ENCODE measurements at regions not wholly inside any gene's neighbourhood (a gene's known extent, or its start where the extent isn't known, plus 50 kb on each side); places are given as distances from the start of the nearest gene placed in this dataset.
"Not testable (repeated sequence)": the region's sequence is repeated elsewhere in the genome, so short reads cannot be mapped to it uniquely, and the experiment has no call there.

DNA sequence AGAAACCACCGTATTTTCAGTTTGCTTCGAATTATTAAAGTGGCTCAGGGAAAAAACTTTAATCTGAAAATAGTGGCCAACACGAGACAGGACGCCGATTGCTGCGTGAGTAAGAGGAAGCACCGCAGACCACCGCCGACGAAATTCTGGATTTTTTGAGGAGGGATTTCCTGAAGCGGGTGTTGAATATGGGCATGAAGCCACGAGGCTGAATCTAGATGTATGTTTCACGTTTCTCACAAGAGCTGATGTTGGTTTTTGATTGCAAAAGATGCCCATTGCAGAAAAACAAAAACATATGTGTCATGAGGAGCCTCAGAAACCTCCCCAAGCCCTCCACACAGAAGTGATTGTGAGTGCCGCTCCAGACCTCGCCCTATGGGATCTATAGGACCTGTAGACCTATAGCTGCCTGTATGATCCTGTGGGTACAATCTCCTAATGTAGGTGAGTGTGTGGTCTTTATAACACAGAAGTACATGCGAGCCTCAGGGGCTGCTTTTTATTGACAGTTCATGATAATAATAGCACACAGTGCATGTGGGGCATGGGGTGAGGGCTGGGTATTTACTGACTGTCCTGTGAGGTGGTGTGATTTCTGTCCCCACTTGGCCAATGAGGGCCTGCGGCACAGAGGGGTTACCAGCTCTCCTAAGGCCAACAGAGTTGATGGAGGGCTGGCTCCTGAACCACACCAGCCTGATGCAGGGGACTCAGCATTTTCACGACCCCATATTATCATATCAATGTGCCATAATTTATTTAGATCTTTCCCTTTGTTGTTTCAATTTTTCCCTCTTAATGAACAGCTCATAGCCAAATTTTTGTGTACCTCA, 243.9 kb downstream of the DLL1 start:
- DNase-seq (ENCODE audit: low read depth), result no peak

DNA sequence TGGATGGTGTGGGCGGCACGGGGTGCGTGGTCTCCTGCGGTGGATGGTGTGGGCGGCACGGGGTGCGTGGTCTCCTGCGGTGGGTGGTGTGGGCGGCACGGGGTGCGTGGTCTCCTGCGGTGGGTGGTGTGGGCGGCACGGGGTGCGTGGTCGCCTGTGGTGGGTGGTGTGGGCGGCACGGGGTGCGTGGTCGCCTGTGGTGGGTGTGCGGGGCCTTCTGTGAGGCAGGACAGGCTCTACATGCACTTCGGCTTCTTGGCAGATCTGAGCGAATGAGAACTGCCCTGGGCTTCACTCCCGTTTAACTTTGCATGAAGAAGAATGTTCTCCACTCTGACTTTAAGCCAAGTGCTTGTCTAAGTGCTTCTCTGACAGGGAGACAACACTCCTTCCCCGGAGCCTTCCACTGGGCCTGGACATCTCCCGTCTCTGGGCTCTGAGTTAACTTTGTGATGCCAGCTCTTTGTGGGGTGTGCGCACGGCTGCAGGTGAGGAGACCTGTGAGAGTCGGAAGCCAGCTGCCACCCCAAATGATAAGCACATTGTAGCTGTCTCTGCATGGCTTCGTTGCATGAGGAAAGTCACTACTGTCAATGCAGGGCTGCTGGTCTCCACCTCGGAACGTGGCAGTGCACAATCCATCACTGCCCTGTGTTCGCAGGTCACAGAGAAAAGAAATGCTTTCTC, 244.8 kb downstream of the DLL1 start:
- DNase-seq (ENCODE audit: low read depth), result no peak

DNA sequence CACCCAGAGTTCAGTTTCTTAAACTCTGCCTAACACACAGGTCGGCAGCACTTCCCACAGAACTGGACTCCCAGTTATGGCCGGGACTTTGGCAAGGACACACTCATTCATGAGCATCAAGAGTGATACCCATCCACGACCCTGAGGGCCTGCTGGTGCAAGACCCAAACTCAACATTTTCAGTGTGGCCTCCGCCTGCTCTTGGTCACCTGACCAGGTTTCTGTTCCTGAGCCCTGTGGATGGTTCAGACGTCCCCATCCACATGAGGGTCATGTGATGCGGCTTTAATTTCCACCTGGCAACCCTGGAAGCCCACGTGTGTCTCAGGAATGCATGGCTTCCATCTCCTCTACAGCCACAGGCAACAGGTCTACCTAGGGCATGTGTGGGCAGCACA, 245.3 kb downstream of the DLL1 start:
- no peak for DNase-seq (ENCODE audit: low read depth)

DNA sequence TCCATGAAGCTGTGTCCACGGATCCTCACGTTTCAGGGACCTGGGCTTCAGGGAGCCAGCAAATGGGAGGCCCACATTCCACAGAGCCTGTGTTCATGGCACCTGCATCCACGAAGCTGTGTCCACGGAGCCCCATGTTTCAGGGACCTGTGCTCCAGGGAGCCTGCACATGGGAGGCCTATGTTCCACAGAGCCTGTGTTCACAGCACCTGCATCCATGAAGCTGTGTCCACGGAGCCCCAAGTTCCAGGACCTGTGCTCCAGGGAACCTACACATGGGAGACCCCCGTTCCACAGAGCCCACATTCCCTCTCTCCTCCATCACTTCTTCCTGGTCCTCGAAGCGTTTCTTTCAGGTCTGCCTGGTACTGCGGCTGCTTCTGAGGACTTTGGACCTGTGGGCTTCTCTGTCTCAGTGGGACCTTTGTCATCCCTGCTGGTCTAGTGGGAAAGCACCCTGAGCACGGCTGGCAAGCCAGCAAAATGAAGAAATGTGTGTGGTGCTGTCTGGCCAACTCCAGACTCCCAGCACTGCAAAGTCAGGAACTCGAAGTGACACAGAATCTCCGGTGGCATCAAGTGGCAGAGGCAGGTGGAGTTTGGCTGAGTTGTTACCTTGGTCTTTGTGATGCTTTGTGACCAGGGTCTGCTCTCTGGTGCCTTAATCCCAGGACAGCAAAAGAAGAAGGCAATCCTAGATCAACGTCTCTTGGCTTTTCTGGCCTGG, 245.9 kb downstream of the DLL1 start:
- no peak for DNase-seq (ENCODE audit: low read depth)

DNA sequence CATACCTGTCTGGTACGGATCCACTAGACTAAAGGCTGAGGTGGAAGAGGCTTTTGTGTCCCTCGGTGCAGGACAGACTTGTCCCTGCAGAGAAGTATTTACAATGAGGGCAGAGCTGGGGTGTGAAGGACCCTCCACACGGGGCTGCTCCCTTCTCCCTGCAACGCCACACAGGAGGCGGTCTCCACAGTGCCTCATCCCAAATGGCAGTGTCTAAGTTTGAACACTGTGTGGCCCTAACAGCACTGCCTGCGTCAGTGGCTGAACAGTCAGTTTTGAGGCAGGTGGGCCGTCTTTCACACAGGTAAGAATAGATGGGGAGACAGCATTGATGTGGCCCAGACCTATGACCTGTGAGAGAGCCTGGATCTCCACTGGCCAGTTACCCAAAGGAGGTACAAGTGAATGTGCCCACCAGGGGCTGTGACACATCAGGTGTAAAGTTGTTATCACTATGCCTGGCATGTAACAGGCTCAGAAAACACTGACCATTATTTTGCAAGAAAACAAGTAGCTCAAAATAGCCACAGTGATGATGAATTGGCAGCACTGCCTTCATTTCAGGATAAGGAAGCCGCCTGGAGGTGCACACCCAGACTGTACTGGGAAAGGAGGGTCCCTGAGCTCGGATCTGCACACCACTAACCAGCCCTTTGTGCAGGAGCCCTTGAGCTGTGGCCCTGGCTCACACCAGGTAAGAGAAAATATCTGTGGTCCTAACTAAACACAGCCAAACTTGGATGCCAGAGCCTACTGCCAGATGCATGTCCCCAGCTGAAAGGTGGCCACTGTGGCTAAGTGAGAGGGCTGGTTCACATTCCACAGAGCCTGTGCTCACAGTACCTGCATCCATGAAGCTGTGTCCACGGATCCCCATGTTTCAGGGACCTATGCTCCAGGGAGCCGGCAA, 246.7 kb downstream of the DLL1 start:
- DNase-seq (ENCODE audit: low read depth), result no peak

DNA sequence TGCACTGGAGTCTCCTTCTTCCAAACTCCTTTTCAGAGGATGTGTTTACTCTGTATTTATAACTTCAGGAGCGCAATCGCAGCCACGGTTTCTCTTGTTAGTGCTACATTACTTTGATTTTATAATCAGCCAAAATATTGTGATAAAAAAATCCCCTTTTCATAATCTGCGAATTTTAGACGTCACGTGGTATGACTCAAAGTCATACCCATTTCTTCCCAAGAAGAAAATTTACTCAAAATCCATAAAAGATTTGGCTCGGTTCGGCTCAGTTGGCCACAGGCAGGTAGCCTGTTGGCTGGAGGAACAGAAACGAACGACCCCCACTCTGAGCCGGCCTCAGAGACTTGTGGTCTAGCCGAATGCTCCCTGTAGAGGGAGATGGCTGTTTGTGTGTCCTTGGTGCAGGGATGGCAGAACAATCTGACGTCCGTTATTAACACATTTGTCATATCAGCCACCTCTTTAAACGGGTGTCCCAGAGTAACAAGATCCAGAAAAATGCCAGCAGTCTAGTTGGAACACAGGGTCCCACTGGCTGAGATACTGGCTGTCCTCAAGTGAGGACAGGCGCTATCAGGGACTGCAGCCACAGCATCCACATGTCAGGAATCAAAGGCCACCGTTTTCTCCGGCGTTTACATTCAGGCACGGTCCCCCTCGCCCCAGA, 247.6 kb downstream of the DLL1 start:
- no peak for DNase-seq (ENCODE audit: low read depth)

DNA sequence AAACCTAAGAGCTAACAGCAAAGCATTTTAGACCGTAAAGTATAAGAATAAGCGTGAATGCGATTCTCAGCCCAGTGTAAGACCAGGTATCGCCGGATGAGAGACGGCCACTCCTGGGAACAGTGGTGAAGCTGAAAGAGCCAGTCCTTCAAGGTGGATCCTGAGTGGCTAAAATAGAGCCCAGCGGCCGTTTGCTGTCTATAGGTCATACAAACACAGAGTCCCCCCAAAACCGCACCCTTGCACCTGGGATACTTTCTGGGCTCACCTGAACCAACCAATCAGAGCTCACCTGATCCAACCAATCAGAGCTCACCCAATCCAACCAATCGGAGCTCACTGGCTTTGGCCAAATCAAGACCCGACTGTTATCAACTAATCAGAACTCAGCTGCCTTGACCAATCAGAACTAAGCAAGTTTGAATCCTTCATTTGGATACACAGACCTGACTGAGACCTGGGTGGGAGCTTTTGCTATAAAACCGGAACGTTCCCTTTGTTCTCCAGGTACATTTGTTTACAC, 248.2 kb downstream of the DLL1 start:
- DNase-seq (ENCODE audit: low read depth), result no peak

DNA sequence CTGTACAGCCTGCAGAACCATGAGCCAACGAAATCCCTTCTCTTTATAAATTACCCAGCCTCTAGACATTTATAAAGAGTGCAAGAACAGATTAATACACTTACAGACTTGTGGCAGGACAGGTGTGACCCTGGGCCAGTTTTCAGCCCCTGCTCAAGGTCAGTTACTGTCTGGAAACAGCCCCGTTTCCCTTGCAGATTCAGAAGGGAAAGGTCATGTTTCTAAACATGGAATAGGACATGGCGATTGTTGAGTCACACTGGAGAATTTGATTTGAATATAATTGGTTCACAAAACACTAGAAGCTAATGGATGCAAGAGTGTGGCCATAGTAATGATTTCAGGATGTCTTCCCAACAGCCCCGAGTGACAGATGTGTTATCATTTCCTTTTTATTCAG, 248.8 kb downstream of the DLL1 start:
- DNase-seq (ENCODE audit: low read depth), result no peak

DNA sequence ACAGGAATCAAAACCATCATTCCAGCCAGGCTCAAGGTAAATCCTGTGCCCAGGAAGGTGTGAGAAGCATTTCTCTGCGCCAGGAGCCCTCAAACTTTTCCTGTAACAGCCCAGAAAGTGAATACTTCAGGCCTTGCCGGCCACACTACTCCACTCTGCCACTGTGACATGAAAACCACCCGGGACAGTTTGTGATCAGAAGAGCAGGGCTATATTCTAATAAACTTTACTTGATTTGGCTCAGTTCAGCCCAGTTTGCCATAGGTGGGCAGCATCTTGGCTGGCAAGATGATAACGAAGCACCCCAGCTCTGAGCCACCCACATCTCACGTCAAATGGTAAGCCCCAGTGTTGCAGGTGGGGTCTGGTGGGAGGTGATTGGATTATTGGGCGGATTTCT, 249.4 kb downstream of the DLL1 start:
- DNase-seq (ENCODE audit: low read depth), result no peak

DNA sequence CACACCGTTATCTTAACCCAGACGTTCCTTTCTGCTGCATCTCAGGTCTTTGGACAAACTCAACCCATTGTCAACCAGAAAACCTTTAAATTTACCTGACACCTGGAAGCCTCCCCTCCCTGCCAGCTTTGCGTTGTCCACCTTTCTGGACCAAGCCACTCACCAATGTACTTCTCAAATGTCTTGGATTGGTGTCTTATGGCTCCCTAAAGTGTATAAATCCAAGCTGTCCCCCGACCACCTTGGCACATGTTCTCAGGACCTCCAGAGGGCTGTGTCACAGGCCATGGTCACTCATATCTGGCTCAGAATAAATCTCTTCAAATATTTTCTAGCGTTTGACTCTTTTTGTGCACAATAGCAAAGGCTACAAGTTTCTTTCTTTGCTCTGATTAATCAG, 250.0 kb downstream of the DLL1 start:
- DNase-seq (ENCODE audit: low read depth), result no peak

DNA sequence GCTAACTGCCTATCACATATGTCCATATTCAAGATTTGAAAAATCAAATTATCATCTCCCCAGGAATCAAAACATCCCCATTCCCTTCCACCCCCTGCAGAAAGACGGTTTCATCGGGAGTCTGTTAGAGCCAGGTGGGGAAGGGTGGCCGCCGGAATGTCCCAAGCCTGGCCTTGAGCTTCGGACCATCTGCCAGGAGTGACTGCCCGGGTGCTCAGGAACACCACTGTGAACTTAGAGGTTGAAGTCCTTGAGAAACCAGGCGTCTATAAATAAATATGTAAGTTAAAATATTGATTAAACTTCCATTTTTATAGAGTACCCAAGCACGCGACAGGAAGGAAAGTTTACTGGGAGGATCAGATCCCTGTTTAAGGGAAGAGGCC, 250.8 kb downstream of the DLL1 start:
- no peak for DNase-seq (ENCODE audit: low read depth)

DNA sequence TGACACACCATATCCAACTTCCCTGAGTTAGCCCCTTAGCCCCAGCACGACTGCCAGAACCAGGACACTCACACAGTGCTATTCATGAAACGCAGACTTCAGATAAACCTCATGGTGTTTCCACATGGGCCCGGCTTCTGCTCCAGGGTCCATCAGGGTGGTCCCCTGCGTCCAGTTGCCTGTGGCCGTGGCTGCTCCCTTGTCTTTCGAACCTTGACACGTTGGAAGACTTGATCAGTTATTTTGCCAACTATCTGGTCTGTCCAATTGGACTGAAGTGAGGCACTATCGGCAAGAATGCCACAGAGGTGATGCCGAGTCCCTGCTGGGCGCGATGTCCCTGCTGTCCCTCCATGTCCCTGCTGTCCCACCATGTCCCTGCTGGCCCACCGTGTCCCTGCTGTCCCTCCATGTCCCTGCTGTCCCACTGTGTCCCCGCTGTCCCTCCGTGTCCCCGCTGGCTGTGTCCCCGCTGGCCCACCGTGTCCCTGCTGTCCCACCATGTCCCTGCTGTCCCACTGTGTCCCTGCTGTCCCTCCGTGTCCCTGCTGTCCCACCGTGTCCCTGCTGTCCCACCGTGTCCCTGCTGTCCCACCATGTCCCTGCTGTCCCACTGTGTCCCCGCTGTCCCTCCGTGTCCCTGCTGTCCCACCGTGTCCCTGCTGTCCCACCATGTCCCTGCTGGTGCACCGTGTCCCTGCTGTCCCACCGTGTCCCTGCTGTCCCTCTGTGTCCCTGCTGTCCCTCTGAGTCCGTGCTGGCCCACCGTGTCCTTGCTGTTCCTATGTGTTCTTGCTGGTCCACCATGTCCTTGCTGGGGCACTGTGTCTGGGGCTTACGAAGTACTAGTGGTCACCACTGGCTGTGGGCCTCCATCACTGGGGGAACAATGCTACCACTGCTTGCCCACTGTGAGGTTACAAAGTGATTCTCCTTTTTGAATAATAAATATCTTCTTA, 251.4 kb downstream of the DLL1 start:
- no peak for DNase-seq (ENCODE audit: low read depth)

DNA sequence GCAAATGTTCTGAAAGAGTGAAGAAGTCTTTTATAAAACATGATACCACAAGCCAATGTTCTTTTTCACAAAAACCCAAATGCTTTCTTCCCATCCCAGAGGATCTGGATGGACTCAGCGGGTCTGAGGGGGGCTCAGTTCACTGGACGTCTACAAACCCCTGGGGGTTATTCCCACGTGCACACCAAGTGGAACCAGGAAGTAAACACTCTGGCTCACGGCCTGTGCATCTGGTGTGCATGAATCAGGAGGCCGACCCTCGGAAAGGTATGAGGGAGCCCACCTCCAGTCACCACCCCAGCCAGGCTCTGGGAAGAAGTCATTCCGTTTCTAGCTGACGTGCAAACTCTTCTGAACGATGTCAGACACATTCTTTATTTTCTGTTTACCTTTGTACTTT, 252.2 kb downstream of the DLL1 start:
- no peak for DNase-seq (ENCODE audit: low read depth)

DNA sequence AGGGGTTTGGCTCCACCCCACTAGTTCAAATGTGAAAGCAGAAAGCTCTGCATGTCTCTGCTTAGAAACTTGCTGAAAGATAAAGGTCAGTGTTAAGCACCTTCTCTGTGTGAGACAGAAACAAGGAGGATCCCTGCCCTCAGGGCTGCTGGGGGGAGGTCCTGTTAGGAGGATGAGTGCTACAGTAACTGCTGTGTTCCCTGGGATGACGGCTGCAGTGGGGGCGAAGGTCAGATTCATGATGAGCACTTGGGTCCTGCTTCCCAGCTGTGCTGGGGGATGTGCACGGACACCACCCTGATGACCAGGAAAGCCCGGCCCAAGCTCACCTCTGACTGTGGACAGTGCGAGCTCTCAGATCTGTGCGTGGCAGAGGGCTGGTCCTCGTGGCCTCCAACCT, 252.6 kb downstream of the DLL1 start:
- no peak for DNase-seq (ENCODE audit: low read depth)

DNA sequence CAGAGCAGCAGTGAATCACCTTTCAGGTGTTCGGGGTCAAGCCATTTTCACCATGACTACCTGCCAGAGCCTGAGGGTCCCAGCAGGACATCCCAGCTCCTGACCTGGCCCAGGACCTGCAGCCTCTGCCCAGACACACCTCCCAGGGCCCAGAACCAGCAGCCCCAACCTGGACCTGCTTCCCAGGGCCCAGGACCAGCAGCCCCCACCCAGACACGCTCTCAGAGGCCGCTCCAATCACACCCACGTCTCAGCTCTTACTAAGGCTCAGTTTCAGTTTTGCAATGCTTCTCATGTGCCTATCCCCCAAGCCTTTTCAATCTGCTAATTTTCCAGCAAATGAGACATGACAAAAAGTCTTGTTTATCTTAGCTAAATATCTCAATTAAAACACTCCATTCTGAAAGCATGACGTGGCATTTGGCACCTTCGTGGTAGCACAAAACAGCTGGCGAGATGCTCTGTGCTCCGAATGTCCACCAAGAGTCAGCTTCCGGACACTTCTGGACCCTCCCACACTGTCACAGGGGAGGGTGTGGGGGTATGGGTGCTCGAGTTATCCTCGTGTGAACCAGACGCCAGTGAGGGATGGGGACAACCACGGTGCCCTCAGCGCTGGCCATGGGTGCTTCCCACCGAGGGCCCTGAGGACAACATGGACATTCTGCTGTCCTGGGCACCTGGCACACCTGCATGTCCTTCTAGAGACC, 253.2 kb downstream of the DLL1 start:
- no peak for DNase-seq (ENCODE audit: low read depth)

DNA sequence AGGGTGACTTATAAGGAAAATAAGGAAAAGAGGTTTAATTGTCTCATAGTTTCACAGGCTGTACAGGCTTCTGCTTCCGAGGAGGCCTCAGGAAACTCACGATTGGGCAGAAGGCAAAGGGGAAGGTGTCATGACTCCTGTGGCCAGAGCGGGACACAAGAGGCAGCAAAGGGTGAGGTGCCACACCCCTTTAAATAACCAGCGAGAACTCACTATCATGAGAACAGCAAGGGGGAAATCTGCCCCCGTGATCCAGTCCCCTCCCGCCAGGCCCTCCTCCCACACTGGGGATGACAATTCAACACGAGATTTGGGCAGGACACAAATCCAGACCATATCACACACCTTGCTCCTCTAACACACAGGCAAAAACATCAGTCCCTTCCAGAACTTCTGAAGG, 254.0 kb downstream of the DLL1 start:
- no peak for DNase-seq (ENCODE audit: low read depth)

DNA sequence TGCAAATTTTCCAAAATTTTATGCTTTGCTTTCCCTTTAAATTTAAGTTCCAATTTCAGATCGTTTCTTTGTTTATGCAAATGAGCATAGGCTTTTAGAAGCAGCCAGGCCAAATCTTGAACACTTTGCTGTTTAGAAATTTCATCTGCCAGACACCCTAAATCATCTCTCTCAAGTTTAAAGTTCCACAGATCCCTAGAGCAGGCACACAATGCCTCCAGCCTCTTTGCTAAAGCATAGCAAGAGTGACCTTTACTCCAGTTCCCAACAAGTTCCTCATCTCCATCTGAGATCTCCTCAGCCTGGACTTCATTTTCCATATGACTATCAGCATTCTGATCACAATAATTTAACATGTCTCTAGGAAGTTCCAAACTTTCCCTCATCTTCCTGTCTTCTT, 254.5 kb downstream of the DLL1 start:
- not testable (repeated sequence) for DNase-seq (ENCODE audit: low read depth)

DNA sequence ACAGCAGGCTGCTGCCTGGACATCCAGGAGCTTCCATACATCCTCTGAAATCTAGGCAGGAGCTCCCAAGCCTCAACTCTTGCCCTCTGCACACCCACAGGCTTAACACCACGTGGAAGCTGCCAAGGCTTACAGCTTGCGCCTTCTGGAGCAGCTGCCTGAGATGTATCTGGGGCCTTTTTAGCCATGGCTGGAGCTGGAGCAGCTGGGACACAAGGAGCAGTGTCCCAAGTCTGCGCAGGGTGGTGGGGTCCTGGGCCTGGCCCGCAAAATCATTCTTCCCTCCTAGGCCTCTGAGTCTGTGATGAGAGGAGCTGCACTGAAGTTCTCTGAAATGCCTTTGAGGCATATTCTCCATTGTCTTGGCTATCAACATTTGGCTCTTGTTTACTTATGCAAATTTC, 255.0 kb downstream of the DLL1 start:
- no peak for DNase-seq (ENCODE audit: low read depth)

DNA sequence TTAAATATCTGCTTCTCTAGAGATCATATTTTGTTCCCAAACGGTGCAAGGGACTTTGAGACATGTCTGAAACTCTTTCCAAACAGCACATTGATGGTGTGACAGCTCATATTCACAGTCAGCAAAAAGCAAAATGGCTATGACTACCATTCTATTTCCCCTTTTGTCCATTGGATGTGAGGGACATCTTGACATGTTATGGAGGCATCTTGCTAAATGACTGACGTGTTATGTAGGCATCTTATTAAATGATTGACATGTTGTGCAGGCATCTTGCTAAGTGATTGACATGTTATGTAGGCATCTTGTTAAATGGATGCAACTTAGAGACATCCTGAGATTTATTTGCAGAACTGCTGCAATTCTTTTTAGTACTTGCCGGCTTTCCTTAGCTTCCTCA, 255.8 kb downstream of the DLL1 start:
- no peak for DNase-seq (ENCODE audit: low read depth)
